ENCODE measurements at regions not wholly inside any gene's neighbourhood (a gene's known extent, or its start where the extent isn't known, plus 50 kb on each side); places are given as distances from the start of the nearest gene placed in this dataset.

DNA sequence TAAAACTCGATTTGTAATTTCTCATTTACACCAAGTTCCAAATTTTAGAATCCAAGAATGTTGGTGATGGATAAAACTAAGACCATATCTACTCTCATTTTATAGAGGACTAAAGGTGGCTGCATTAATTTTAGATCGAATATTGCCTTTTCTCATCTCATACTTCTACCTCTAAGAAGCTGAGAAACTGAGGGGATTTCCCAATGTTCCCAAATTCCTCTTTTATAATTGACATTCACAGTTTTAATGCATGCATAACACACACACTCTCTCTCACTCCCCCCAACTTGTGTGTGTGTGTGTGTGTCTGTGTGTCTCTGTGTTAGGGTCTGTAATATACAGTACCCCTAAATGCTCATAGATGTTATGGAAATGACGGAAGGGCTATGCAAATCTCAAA, 328.8 kb upstream of the SLC14A2 start:
- no peaks in the 10 kb centered on the region for H3K9me1 ChIP-seq (replicated peaks; ENCODE audit: control insufficient read depth, extremely low read depth, insufficient read depth, low read length)
- BruUV-seq (replicated peaks), result no TSS peak
- intact Hi-C loops (cut with micrococcal nuclease) (no loop called here), dilution Hi-C loops (cut with MboI; ENCODE audit: extremely low pct_ligation_motif_present, low sequenced_read_pairs) (no loop called here)
- H3K36me3 ChIP-seq (ENCODE audit: control insufficient read depth in 2 of 2, extremely low read depth in 1 of 2, insufficient read depth in 2 of 2, low read length in 2 of 2), result no peaks in the 10 kb centered on the region
- no peak overlapping the region for H3K4me3 ChIP-seq (replicated peaks in 1 of 3; ENCODE audit: insufficient read depth in 1 of 3, low read depth in 1 of 3, low read length in 3 of 3)
- CTCF ChIA-PET, result no interaction called here
- H3K4me2 ChIP-seq (ENCODE audit: insufficient read depth, low read length), result no peak overlapping the region
- H3K27me3 ChIP-seq (ENCODE audit: control insufficient read depth in 2 of 2, insufficient read depth in 2 of 2, low read length in 2 of 2), result no peaks in the 10 kb centered on the region
- POLR2A ChIA-PET, result no interaction called here
- H2AFZ ChIP-seq (ENCODE audit: low read depth, low read length), result no peak overlapping the region
- DNase-seq (ENCODE audit: low read depth, low spot score) (no peak), FAIRE-seq (no peak)
- no peaks in the 10 kb centered on the region for H4K20me1 ChIP-seq (replicated peaks; ENCODE audit: control insufficient read depth, extremely low read depth, insufficient read depth, low read length)
- H3K27ac ChIP-seq (ENCODE audit: insufficient read depth, low read depth, low read length), result no peak overlapping the region
- H3K79me2 ChIP-seq (ENCODE audit: control insufficient read depth, insufficient read depth, low read length), result no peaks in the 10 kb centered on the region
- H3K9me3 ChIP-seq (replicated peaks; ENCODE audit: control insufficient read depth, insufficient read depth, low read length), result no peaks in the 10 kb centered on the region
- no peak overlapping the region for H3K9ac ChIP-seq (replicated peaks; ENCODE audit: extremely low read depth, insufficient read depth, low read length)
- no peaks in the 10 kb centered on the region for H3K4me1 ChIP-seq (ENCODE audit: control insufficient read depth, extremely low read depth, insufficient read depth, low read length)
- TF ChIP-seq JUN (IDR thresholded peaks at IDR 0.05; ENCODE audit: borderline replicate concordance, insufficient read depth, insufficient read length, low read depth), result no peak
- no peak for TF ChIP-seq MYC (IDR thresholded peaks at IDR 0.05; ENCODE audit: low read depth, low read length)
- no peak for TF ChIP-seq POLR2A (IDR thresholded peaks at IDR 0.05; ENCODE audit: low read depth, low read length)
- TF ChIP-seq GATA2 (IDR thresholded peaks at IDR 0.05; ENCODE audit: insufficient read depth, insufficient read length, low read depth, low read length), result no peak
- no peak for TF ChIP-seq EZH2 (IDR thresholded peaks at IDR 0.05; ENCODE audit: borderline replicate concordance, low read depth, low read length, severe bottlenecking)
- no peak for TF ChIP-seq POLR2AphosphoS5 (IDR thresholded peaks at IDR 0.05; ENCODE audit: insufficient read depth, low read depth, low read length)
- TF ChIP-seq, protein P1, sequence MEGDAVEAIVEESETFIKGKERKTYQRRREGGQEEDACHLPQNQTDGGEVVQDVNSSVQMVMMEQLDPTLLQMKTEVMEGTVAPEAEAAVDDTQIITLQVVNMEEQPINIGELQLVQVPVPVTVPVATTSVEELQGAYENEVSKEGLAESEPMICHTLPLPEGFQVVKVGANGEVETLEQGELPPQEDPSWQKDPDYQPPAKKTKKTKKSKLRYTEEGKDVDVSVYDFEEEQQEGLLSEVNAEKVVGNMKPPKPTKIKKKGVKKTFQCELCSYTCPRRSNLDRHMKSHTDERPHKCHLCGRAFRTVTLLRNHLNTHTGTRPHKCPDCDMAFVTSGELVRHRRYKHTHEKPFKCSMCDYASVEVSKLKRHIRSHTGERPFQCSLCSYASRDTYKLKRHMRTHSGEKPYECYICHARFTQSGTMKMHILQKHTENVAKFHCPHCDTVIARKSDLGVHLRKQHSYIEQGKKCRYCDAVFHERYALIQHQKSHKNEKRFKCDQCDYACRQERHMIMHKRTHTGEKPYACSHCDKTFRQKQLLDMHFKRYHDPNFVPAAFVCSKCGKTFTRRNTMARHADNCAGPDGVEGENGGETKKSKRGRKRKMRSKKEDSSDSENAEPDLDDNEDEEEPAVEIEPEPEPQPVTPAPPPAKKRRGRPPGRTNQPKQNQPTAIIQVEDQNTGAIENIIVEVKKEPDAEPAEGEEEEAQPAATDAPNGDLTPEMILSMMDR (IDR thresholded peaks at IDR 0.05; ENCODE audit: extremely low read depth in 1 of 2, insufficient read depth in 1 of 2, low read depth in 1 of 2, low read length in 2 of 2), result no peak
- TF ChIP-seq, protein P2, sequence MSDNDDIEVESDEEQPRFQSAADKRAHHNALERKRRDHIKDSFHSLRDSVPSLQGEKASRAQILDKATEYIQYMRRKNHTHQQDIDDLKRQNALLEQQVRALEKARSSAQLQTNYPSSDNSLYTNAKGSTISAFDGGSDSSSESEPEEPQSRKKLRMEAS (IDR thresholded peaks at IDR 0.05; ENCODE audit: insufficient read depth, insufficient read length), result no peak
- TF ChIP-seq FOS (IDR thresholded peaks at IDR 0.05; ENCODE audit: borderline replicate concordance, insufficient read depth, low read length), result no peak

All from endothelial cell of umbilical vein (primary cell).